ENCODE measurements at regions not wholly inside any gene's neighbourhood (a gene's known extent, or its start where the extent isn't known, plus 50 kb on each side); places are given as distances from the start of the nearest gene placed in this dataset.

GRCh38 chr6:105476978-105477377 lies 74.1 kb upstream of the PREP start:
- H3K4me1 ChIP-seq (ENCODE audit: insufficient read depth, low read length), result peaks cover 14% of the 10 kb centered on the region; the same call in 1 of the 2 replicates
- peaks cover 4% of the 10 kb centered on the region; the same call in 1 of the 2 replicates for H3K9me3 ChIP-seq (ENCODE audit: insufficient read depth, low read depth, low read length)
- no peaks in the 10 kb centered on the region for H3K27me3 ChIP-seq (ENCODE audit: insufficient read depth, low read length)
- H3K9ac ChIP-seq (ENCODE audit: low read depth, low read length), result no peak overlapping the region
- H3K4me3 ChIP-seq (ENCODE audit: low read length), result no peak overlapping the region
- H3K27ac ChIP-seq (ENCODE audit: low read length), result no peak overlapping the region
- no peaks in the 10 kb centered on the region for H3K36me3 ChIP-seq (ENCODE audit: insufficient read depth, low read depth, low read length)

GRCh38 chr6:105474234-105474633 lies 71.4 kb upstream of the PREP start:
- Histone ChIP-seq H3K9ac (ENCODE audit: low read depth, low read length) (no peak overlapping the region), H3K27me3 (ENCODE audit: insufficient read depth, low read length) (no peaks in the 10 kb centered on the region), H3K27ac (ENCODE audit: low read length) (peak overlapping the region; percentile 3), H3K4me3 (ENCODE audit: low read length) (peak overlapping the region; percentile 5; the same call in 1 of the 2 replicates), H3K36me3 (ENCODE audit: insufficient read depth, low read depth, low read length) (no peaks in the 10 kb centered on the region), H3K9me3 (ENCODE audit: insufficient read depth, low read depth, low read length) (peaks cover 4% of the 10 kb centered on the region; the same call in 1 of the 2 replicates), H3K4me1 (ENCODE audit: insufficient read depth, low read length) (peaks cover 17% of the 10 kb centered on the region; the same call in 1 of the 2 replicates)

GRCh38 chr6:105469946-105470345 lies 67.1 kb upstream of the PREP start:
- Histone ChIP-seq H3K36me3 (ENCODE audit: insufficient read depth, low read depth, low read length) (no peaks in the 10 kb centered on the region), H3K9me3 (ENCODE audit: insufficient read depth, low read depth, low read length) (no peaks in the 10 kb centered on the region; the same call in 1 of the 2 replicates), H3K27me3 (ENCODE audit: insufficient read depth, low read length) (no peaks in the 10 kb centered on the region), H3K9ac (ENCODE audit: low read depth, low read length) (no peak overlapping the region), H3K4me1 (ENCODE audit: insufficient read depth, low read length) (peaks cover 17% of the 10 kb centered on the region; the same call in 1 of the 2 replicates), H3K27ac (ENCODE audit: low read length) (no peak overlapping the region), H3K4me3 (ENCODE audit: low read length) (no peak overlapping the region)

- no peaks in the 10 kb centered on the region for H3K36me3 ChIP-seq (ENCODE audit: insufficient read depth, low read depth, low read length)
- no peak overlapping the region for H3K27ac ChIP-seq (ENCODE audit: low read length)
- no peak overlapping the region for H3K9ac ChIP-seq (ENCODE audit: low read depth, low read length)
- H3K9me3 ChIP-seq (ENCODE audit: insufficient read depth, low read depth, low read length), result no peaks in the 10 kb centered on the region; the same call in 1 of the 2 replicates
- 0 out of 2 replicates have a peak, but pooled peaks cover 6% of the 10 kb centered on the region for H3K4me1 ChIP-seq (ENCODE audit: insufficient read depth, low read length)
- H3K27me3 ChIP-seq (ENCODE audit: insufficient read depth, low read length), result no peaks in the 10 kb centered on the region
- H3K4me3 ChIP-seq (ENCODE audit: low read length), result no peak overlapping the region
Observed at GRCh38 chr6:105468850-105469249, 66.0 kb upstream of the PREP start.

GRCh38 chr6:105460860-105461259 lies 58.0 kb upstream of the PREP start:
- no peaks in the 10 kb centered on the region for H3K9me3 ChIP-seq (ENCODE audit: insufficient read depth, low read depth, low read length)
- H3K27me3 ChIP-seq (ENCODE audit: insufficient read depth, low read length), result no peaks in the 10 kb centered on the region
- H3K27ac ChIP-seq (ENCODE audit: low read length), result no peak overlapping the region
- no peak overlapping the region for H3K9ac ChIP-seq (ENCODE audit: low read depth, low read length)
- H3K36me3 ChIP-seq (ENCODE audit: insufficient read depth, low read depth, low read length), result no peaks in the 10 kb centered on the region
- H3K4me3 ChIP-seq (ENCODE audit: low read length), result no peak overlapping the region
- peaks cover 3% of the 10 kb centered on the region; the same call in 1 of the 2 replicates for H3K4me1 ChIP-seq (ENCODE audit: insufficient read depth, low read length)

GRCh38 chr6:105459864-105460263 lies 57.0 kb upstream of the PREP start:
- Histone ChIP-seq H3K27me3 (ENCODE audit: insufficient read depth, low read length) (no peaks in the 10 kb centered on the region), H3K9ac (ENCODE audit: low read depth, low read length) (no peak overlapping the region), H3K27ac (ENCODE audit: low read length) (no peak overlapping the region), H3K4me1 (ENCODE audit: insufficient read depth, low read length) (peaks cover 3% of the 10 kb centered on the region; the same call in 1 of the 2 replicates), H3K9me3 (ENCODE audit: insufficient read depth, low read depth, low read length) (no peaks in the 10 kb centered on the region), H3K36me3 (ENCODE audit: insufficient read depth, low read depth, low read length) (no peaks in the 10 kb centered on the region), H3K4me3 (ENCODE audit: low read length) (no peak overlapping the region)

GRCh38 chr6:105459049-105459448 lies 56.2 kb upstream of the PREP start:
- H3K36me3 ChIP-seq (ENCODE audit: insufficient read depth, low read depth, low read length), result no peaks in the 10 kb centered on the region
- H3K9ac ChIP-seq (ENCODE audit: low read depth, low read length), result no peak overlapping the region
- no peaks in the 10 kb centered on the region for H3K27me3 ChIP-seq (ENCODE audit: insufficient read depth, low read length)
- H3K27ac ChIP-seq (ENCODE audit: low read length), result no peak overlapping the region
- H3K4me1 ChIP-seq (ENCODE audit: insufficient read depth, low read length), result peaks cover 9% of the 10 kb centered on the region; the same call in 1 of the 2 replicates
- H3K9me3 ChIP-seq (ENCODE audit: insufficient read depth, low read depth, low read length), result no peaks in the 10 kb centered on the region; the same call in 1 of the 2 replicates
- no peak overlapping the region for H3K4me3 ChIP-seq (ENCODE audit: low read length)

GRCh38 chr6:105458551-105458950 lies 55.7 kb upstream of the PREP start:
- Histone ChIP-seq H3K4me1 (ENCODE audit: insufficient read depth, low read length) (peaks cover 14% of the 10 kb centered on the region; the same call in 1 of the 2 replicates), H3K9me3 (ENCODE audit: insufficient read depth, low read depth, low read length) (no peaks in the 10 kb centered on the region; the same call in 1 of the 2 replicates), H3K27me3 (ENCODE audit: insufficient read depth, low read length) (no peaks in the 10 kb centered on the region), H3K4me3 (ENCODE audit: low read length) (no peak overlapping the region), H3K36me3 (ENCODE audit: insufficient read depth, low read depth, low read length) (no peaks in the 10 kb centered on the region), H3K27ac (ENCODE audit: low read length) (no peak overlapping the region), H3K9ac (ENCODE audit: low read depth, low read length) (no peak overlapping the region)

GRCh38 chr6:105458084-105458483 lies 55.2 kb upstream of the PREP start:
- Histone ChIP-seq H3K27ac (ENCODE audit: low read length) (no peak overlapping the region), H3K9ac (ENCODE audit: low read depth, low read length) (no peak overlapping the region), H3K4me3 (ENCODE audit: low read length) (no peak overlapping the region), H3K4me1 (ENCODE audit: insufficient read depth, low read length) (peaks cover 15% of the 10 kb centered on the region; the same call in 1 of the 2 replicates), H3K27me3 (ENCODE audit: insufficient read depth, low read length) (no peaks in the 10 kb centered on the region), H3K9me3 (ENCODE audit: insufficient read depth, low read depth, low read length) (no peaks in the 10 kb centered on the region; the same call in 1 of the 2 replicates), H3K36me3 (ENCODE audit: insufficient read depth, low read depth, low read length) (no peaks in the 10 kb centered on the region)

GRCh38 chr6:105453968-105454367 lies 51.1 kb upstream of the PREP start:
- Histone ChIP-seq H3K27me3 (ENCODE audit: insufficient read depth, low read length) (no peaks in the 10 kb centered on the region), H3K27ac (ENCODE audit: low read length) (no peak overlapping the region), H3K9me3 (ENCODE audit: insufficient read depth, low read depth, low read length) (no peaks in the 10 kb centered on the region; the same call in 1 of the 2 replicates), H3K4me3 (ENCODE audit: low read length) (0 out of 2 replicates have a peak overlapping the region, but pooled peaks have one; percentile 15), H3K4me1 (ENCODE audit: insufficient read depth, low read length) (peaks cover 15% of the 10 kb centered on the region; the same call in 1 of the 2 replicates), H3K36me3 (ENCODE audit: insufficient read depth, low read depth, low read length) (no peaks in the 10 kb centered on the region), H3K9ac (ENCODE audit: low read depth, low read length) (no peak overlapping the region)

- H3K4me3 ChIP-seq (ENCODE audit: low read length), result no peak overlapping the region
- no peaks in the 10 kb centered on the region for H3K27me3 ChIP-seq (ENCODE audit: insufficient read depth, low read length)
- H3K4me1 ChIP-seq (ENCODE audit: insufficient read depth, low read length), result peaks cover 15% of the 10 kb centered on the region; the same call in 1 of the 2 replicates
- H3K9ac ChIP-seq (ENCODE audit: low read depth, low read length), result no peak overlapping the region
- no peaks in the 10 kb centered on the region; the same call in 1 of the 2 replicates for H3K9me3 ChIP-seq (ENCODE audit: insufficient read depth, low read depth, low read length)
- no peak overlapping the region for H3K27ac ChIP-seq (ENCODE audit: low read length)
- H3K36me3 ChIP-seq (ENCODE audit: insufficient read depth, low read depth, low read length), result no peaks in the 10 kb centered on the region
Observed at GRCh38 chr6:105452924-105453756, 50.3 kb upstream of the PREP start.
